ENCODE measurements at regions not wholly inside any gene's neighbourhood (a gene's known extent, or its start where the extent isn't known, plus 50 kb on each side); places are given as distances from the start of the nearest gene placed in this dataset.

- DNase-seq, result no peak
- no peaks in the 10 kb centered on the region for H3K9me3 ChIP-seq
- TF ChIP-seq CTCF (IDR thresholded peaks at IDR 0.05), result no peak
- no peaks in the 10 kb centered on the region for H3K36me3 ChIP-seq
- no peak overlapping the region for H3K4me3 ChIP-seq
- no peak for ATAC-seq
- no peaks in the 10 kb centered on the region for H3K4me1 ChIP-seq
- no peaks in the 10 kb centered on the region for H3K27me3 ChIP-seq
- intact Hi-C loops (cut with DNase I), result no loop called here
- no peak overlapping the region for H3K27ac ChIP-seq
Observed at GRCh38 chr10:128432011-128432410, 305.8 kb upstream of the MKI67 start.

- Histone ChIP-seq H3K36me3 (no peaks in the 10 kb centered on the region), H3K4me3 (no peak overlapping the region), H3K4me1 (no peaks in the 10 kb centered on the region), H3K27me3 (no peaks in the 10 kb centered on the region), H3K27ac (no peak overlapping the region), H3K9me3 (no peaks in the 10 kb centered on the region)
- TF ChIP-seq CTCF (IDR thresholded peaks at IDR 0.05), result no peak
- no peak for DNase-seq
- intact Hi-C loops (cut with DNase I), result no loop called here
- no peak for ATAC-seq
Observed at GRCh38 chr10:128432423-128432822, 306.2 kb upstream of the MKI67 start.

GRCh38 chr10:128435811-128436210 is 309.6 kb upstream of the MKI67 start:
- DNase-seq, result no peak
- H3K27me3 ChIP-seq, result peaks cover 7% of the 10 kb centered on the region
- H3K4me1 ChIP-seq, result no peaks in the 10 kb centered on the region
- no peak overlapping the region for H3K4me3 ChIP-seq
- H3K9me3 ChIP-seq, result no peaks in the 10 kb centered on the region
- no peak overlapping the region for H3K27ac ChIP-seq
- intact Hi-C loops (cut with DNase I), result no loop called here
- no peak for ATAC-seq
- H3K36me3 ChIP-seq, result no peaks in the 10 kb centered on the region
- TF ChIP-seq CTCF (IDR thresholded peaks at IDR 0.05), result no peak

- ATAC-seq, result no peak
Observed at GRCh38 chr10:128437786-128438345, 311.6 kb upstream of the MKI67 start.

GRCh38 chr10:128438417-128439063 is 312.3 kb upstream of the MKI67 start:
- Histone ChIP-seq H3K27ac (no peak overlapping the region), H3K9me3 (no peaks in the 10 kb centered on the region), H3K4me3 (no peak overlapping the region), H3K36me3 (no peaks in the 10 kb centered on the region), H3K4me1 (no peaks in the 10 kb centered on the region), H3K27me3 (peaks cover 7% of the 10 kb centered on the region)
- no peak for TF ChIP-seq CTCF (IDR thresholded peaks at IDR 0.05)
- intact Hi-C loops (cut with DNase I), result no loop called here
- ATAC-seq (peak; percentile 44), DNase-seq (no peak)

More at GRCh38 chr10:128437786-128438345, 311.6 kb upstream of the MKI67 start:
- Histone ChIP-seq H3K27ac (no peak overlapping the region), H3K4me3 (no peak overlapping the region), H3K4me1 (no peaks in the 10 kb centered on the region), H3K27me3 (peaks cover 7% of the 10 kb centered on the region), H3K36me3 (no peaks in the 10 kb centered on the region), H3K9me3 (no peaks in the 10 kb centered on the region)
- intact Hi-C loops (cut with DNase I), result no loop called here
- DNase-seq, result no peak
- no peak for TF ChIP-seq CTCF (IDR thresholded peaks at IDR 0.05)
